Peyer's patch (tissue), 4 donors: ENCODE measurements at regions not wholly inside any gene's neighbourhood (a gene's known extent, or its start where the extent isn't known, plus 50 kb on each side); places are given as distances from the start of the nearest gene placed in this dataset.

ENCODE experiments used
- POLR2A ChIP-seq, 2 donors: fragments of 450-650 bp; IDR thresholded peaks; one replicate each; pipeline ENCODE4 v1.5.1; 2017; ENCODE audit warnings: antibody characterized with exemption in 2 of 2, mild to moderate bottlenecking in 2 of 2, moderate library complexity in 2 of 2
- TF ChIP-seq, protein P1 (sequence below), 6 experiments: fragments of 450-650 bp in 4 of 6; fragments of 200-600 bp in 2 of 6; sonication (generic) in 1 of 6; IDR thresholded peaks; one replicate each; pipeline ENCODE4 v1.5.1; 2017 to 2019; ENCODE audit warnings: antibody characterized with exemption in 6 of 6, mild to moderate bottlenecking in 3 of 6, moderate library complexity in 1 of 6

- TF ChIP-seq, protein P1, sequence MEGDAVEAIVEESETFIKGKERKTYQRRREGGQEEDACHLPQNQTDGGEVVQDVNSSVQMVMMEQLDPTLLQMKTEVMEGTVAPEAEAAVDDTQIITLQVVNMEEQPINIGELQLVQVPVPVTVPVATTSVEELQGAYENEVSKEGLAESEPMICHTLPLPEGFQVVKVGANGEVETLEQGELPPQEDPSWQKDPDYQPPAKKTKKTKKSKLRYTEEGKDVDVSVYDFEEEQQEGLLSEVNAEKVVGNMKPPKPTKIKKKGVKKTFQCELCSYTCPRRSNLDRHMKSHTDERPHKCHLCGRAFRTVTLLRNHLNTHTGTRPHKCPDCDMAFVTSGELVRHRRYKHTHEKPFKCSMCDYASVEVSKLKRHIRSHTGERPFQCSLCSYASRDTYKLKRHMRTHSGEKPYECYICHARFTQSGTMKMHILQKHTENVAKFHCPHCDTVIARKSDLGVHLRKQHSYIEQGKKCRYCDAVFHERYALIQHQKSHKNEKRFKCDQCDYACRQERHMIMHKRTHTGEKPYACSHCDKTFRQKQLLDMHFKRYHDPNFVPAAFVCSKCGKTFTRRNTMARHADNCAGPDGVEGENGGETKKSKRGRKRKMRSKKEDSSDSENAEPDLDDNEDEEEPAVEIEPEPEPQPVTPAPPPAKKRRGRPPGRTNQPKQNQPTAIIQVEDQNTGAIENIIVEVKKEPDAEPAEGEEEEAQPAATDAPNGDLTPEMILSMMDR (IDR thresholded peaks at IDR 0.05): no peak
- no peak for TF ChIP-seq POLR2A (IDR thresholded peaks at IDR 0.05)
Observed at GRCh38 chr13:65149687-65150086, 2080.4 kb downstream of the PCDH9 start.
